Upper lobe of left lung (tissue), 6 donors: ENCODE measurements at regions not wholly inside any gene's neighbourhood (a gene's known extent, or its start where the extent isn't known, plus 50 kb on each side); places are given as distances from the start of the nearest gene placed in this dataset.
A peak's percentile ranks its signal among the peaks of the same experiment; 100 is the strongest.

Experiments
- ATAC-seq, 2 donors: fragments of 200-7000 bp; cut with Tn5 transposase; one replicate each; pipeline ENCODE4 v1.9.1; 2022; ENCODE audit warnings: mild to moderate bottlenecking in 2 of 2, moderate library complexity in 2 of 2; ENCODE audit not compliant: low FRiP score in 2 of 2
- DNase-seq, 2 donors: peaks; one replicate each; pipeline ENCODE4 v3.0.0-alpha.2; 2019 to 2020
- H3K27ac ChIP-seq, 4 donors: fragments of 200-600 bp; sonication (generic); one replicate each; pipeline ENCODE4 v1.5.1; 2016 to 2019
- H3K27me3 ChIP-seq, 4 donors: fragments of 200-600 bp; sonication (generic); one replicate each; pipeline ENCODE4 v1.5.1; 2017 to 2019
- H3K36me3 ChIP-seq, 4 donors: fragments of 200-600 bp; sonication (generic); one replicate each; pipeline ENCODE4 v1.5.1; 2016 to 2019
- H3K4me1 ChIP-seq, 4 donors: fragments of 200-600 bp; sonication (generic); one replicate each; pipeline ENCODE4 v1.5.1; 2018 to 2019
- H3K4me3 ChIP-seq, 4 donors: fragments of 200-600 bp; sonication (generic); one replicate each; pipeline ENCODE4 v1.5.1; 2017 to 2019; ENCODE audit warnings: mild to moderate bottlenecking in 2 of 4, moderate library complexity in 1 of 4
- H3K9me3 ChIP-seq, 4 donors: fragments of 200-600 bp; sonication (generic); one replicate each; pipeline ENCODE4 v1.5.1; 2018 to 2019
- EP300 ChIP-seq, 4 donors: sonication (generic); formaldehyde crosslinking; IDR thresholded peaks; one replicate each; pipeline ENCODE4 v1.5.1; 2017; ENCODE audit warnings: antibody characterized with exemption in 4 of 4, control low read depth in 2 of 4
- POLR2A ChIP-seq, 4 donors: fragments of 450-650 bp; IDR thresholded peaks; one replicate each; pipeline ENCODE4 v1.5.1; 2016 to 2017; ENCODE audit warnings: antibody characterized with exemption in 4 of 4, mild to moderate bottlenecking in 2 of 4
- POLR2AphosphoS5 ChIP-seq, 2 donors: sonication (generic); formaldehyde crosslinking; IDR thresholded peaks; one replicate each; pipeline ENCODE4 v1.5.1; 2017; ENCODE audit warnings: antibody characterized with exemption in 2 of 2
- WGBS, 2 donors: methylation state at CpG; one replicate each; pipeline ENCODE4 v1.1.5; 2017 to 2018; 5-methylcytosine and 5-hydroxymethylcytosine counted together
- TF ChIP-seq, protein P1 (sequence below), 6 experiments: fragments of 450-650 bp in 4 of 6; fragments of 200-600 bp in 2 of 6; sonication (generic) in 2 of 6; IDR thresholded peaks; one replicate each; pipeline ENCODE4 v1.5.1; 2016 to 2019; ENCODE audit warnings: antibody characterized with exemption in 6 of 6
- donor health status: DM: no; HTN: no; CAD: no; lungs with moderate emphysema.
- donor health status: DM: no; HTN: yes; CAD: no; lungs with severe emphysema.

DNA sequence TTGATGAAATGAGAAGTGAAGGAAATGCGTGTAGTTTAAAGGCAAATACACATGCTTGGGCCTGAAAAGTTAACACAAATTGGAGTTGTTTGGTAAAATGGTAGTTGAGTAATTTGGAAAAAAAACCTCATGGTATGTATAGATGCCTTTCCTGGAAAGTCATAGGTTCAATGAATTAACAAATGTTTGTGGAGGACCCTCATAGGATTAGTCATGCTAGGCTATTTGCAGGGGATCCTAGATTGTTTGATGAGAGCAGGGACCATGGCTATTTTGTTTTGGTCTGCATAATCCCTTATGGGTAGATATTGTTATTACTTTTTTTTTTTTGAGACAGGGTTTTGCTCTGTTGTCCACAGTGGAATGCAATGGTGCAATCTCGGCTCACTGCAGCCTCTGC, 93.5 kb upstream of the NR3C1 start:
- DNase-seq (no peak), ATAC-seq (no peak)
- Histone ChIP-seq H3K4me3 (no peak overlapping the region), H3K4me1 (peaks cover 13 to 18% (median 16%) of the 10 kb centered on the region in 4 donors), H3K9me3 (no peaks in the 10 kb centered on the region), H3K27ac (no peak overlapping the region), H3K36me3 (no peaks in the 10 kb centered on the region), H3K27me3 (no peaks in the 10 kb centered on the region)
- TF ChIP-seq, protein P1, sequence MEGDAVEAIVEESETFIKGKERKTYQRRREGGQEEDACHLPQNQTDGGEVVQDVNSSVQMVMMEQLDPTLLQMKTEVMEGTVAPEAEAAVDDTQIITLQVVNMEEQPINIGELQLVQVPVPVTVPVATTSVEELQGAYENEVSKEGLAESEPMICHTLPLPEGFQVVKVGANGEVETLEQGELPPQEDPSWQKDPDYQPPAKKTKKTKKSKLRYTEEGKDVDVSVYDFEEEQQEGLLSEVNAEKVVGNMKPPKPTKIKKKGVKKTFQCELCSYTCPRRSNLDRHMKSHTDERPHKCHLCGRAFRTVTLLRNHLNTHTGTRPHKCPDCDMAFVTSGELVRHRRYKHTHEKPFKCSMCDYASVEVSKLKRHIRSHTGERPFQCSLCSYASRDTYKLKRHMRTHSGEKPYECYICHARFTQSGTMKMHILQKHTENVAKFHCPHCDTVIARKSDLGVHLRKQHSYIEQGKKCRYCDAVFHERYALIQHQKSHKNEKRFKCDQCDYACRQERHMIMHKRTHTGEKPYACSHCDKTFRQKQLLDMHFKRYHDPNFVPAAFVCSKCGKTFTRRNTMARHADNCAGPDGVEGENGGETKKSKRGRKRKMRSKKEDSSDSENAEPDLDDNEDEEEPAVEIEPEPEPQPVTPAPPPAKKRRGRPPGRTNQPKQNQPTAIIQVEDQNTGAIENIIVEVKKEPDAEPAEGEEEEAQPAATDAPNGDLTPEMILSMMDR (IDR thresholded peaks at IDR 0.05): no peak
- TF ChIP-seq EP300 (IDR thresholded peaks at IDR 0.05): no peak
- TF ChIP-seq POLR2A (IDR thresholded peaks at IDR 0.05): no peak
- TF ChIP-seq POLR2AphosphoS5 (IDR thresholded peaks at IDR 0.05): no peak
- 93 to 96% methylated on average over 2 of the region's 2 CpGs for WGBS, 2 donors

DNA sequence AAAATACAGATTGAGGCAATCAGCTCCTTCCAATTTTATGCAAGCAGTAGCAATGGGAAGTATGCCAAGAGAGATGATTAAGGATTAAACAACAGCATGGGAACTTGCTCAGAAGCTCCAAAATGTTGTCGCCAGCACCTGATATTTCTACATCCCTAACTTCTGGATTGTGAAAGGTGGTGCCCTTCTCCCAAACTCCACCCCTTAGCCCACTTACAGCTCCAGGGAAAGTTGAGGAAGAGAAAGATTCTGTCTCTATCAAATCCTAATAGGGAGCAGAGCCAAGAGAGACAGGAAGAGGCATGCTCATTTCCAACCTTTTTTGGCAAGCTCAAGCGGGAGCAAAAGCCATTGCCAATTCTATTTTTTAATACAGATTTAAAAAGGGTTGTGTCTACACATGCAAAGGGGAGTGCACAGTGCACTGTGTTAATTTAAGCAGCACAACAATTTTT, 92.4 kb upstream of the NR3C1 start:
- ATAC-seq (peak in 1 of 2 donors; percentile 45), DNase-seq (no peak)
- Histone ChIP-seq H3K4me1 (peaks cover 13 to 18% (median 16%) of the 10 kb centered on the region in 4 donors), H3K27ac (no peak overlapping the region), H3K27me3 (no peaks in the 10 kb centered on the region), H3K36me3 (no peaks in the 10 kb centered on the region), H3K4me3 (no peak overlapping the region), H3K9me3 (no peaks in the 10 kb centered on the region)
- WGBS, 2 donors: 18 to 22% methylated on average over 2 of the region's 2 CpGs
- TF ChIP-seq, protein P1 (IDR thresholded peaks at IDR 0.05): no peak
- TF ChIP-seq EP300 (IDR thresholded peaks at IDR 0.05) (no peak), POLR2A (IDR thresholded peaks at IDR 0.05) (no peak), POLR2AphosphoS5 (IDR thresholded peaks at IDR 0.05) (no peak)

DNA sequence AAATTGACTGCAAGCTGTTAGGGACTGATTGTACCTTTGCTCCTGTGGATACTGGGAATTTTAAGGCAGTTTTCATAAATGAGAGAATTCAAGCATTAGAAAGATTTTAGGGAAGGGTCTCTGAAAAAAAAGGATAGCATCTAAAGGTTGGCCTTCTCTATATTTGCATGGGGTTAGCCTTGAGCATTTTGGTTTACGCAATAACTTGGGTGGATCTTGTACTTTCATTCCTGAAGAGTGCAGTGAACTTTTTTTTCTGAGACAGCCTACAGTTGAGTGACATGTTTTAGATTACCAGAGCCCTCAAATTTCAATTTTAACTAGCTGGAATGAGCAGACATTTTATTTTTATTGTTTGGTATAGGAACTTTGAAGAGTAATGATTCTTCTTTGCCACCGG, 91.6 kb upstream of the NR3C1 start:
- Histone ChIP-seq H3K27ac (no peak overlapping the region), H3K36me3 (no peaks in the 10 kb centered on the region), H3K9me3 (no peaks in the 10 kb centered on the region), H3K4me1 (peaks cover 13 to 18% (median 16%) of the 10 kb centered on the region in 4 donors), H3K4me3 (no peak overlapping the region), H3K27me3 (no peaks in the 10 kb centered on the region)
- peak in 1 of 2 donors; percentile 63 for ATAC-seq
- TF ChIP-seq POLR2A (IDR thresholded peaks at IDR 0.05) (no peak), EP300 (IDR thresholded peaks at IDR 0.05) (no peak), POLR2AphosphoS5 (IDR thresholded peaks at IDR 0.05) (no peak)
- TF ChIP-seq, protein P1 (IDR thresholded peaks at IDR 0.05): no peak
- 75 to 80% methylated on average over 2 of the region's 2 CpGs for WGBS, 2 donors
- no peak for DNase-seq

DNA sequence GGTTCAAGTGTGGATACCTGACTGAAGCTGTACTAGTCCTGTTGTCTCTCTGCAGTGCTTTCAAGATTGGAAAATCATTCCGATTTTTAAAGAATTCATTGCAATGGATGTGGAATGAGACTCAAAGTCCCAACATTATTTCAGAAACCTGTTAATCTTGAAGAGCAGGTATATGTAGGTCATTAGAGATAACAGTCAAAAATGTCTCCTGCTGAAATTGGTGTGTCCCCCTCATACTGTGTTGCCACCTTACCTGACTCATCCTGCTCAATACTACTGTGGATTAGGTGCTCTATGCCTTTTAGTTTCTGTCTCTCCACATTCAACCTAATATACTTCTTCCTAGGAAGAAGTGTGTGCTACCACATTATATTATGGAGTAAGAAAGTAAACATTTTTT, 91.1 kb upstream of the NR3C1 start:
- WGBS, 2 donors: 68 to 88% methylated on average over 1 of the region's 1 CpG
- no peak for ATAC-seq
- TF ChIP-seq POLR2A (IDR thresholded peaks at IDR 0.05) (no peak), POLR2AphosphoS5 (IDR thresholded peaks at IDR 0.05) (no peak), EP300 (IDR thresholded peaks at IDR 0.05) (no peak)
- TF ChIP-seq, protein P1 (IDR thresholded peaks at IDR 0.05): no peak
- no peaks in the 10 kb centered on the region for H3K9me3 ChIP-seq
- H3K27me3 ChIP-seq: no peaks in the 10 kb centered on the region
- no peaks in the 10 kb centered on the region for H3K36me3 ChIP-seq
- H3K27ac ChIP-seq: no peak overlapping the region
- DNase-seq: no peak
- peaks cover 13 to 18% (median 16%) of the 10 kb centered on the region in 4 donors for H3K4me1 ChIP-seq
- no peak overlapping the region for H3K4me3 ChIP-seq

DNA sequence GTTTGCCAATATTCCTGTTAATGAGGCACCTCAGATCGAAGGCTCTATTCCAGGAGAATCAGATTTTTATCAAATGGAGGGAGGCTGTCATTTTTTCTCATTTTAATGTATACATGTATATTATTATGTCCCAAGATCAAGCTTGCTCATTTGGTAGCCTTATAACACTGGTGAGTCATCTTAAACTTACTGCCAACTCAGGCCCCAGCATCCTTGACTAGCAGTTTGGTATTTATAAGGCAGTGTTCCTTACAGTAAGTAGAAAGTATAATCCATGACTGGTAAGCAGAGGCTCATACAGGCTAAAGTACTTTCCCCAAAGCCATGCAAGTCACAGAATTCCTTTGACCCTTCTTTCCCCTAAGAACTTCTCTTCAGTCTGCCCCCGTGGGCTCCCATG, 90.7 kb upstream of the NR3C1 start:
- TF ChIP-seq, protein P1 (IDR thresholded peaks at IDR 0.05): no peak
- Histone ChIP-seq H3K9me3 (no peaks in the 10 kb centered on the region), H3K4me3 (no peak overlapping the region), H3K4me1 (peaks cover 13 to 18% (median 16%) of the 10 kb centered on the region in 4 donors), H3K27me3 (no peaks in the 10 kb centered on the region), H3K27ac (no peak overlapping the region), H3K36me3 (no peaks in the 10 kb centered on the region)
- 87 to 90% methylated on average over 2 of the region's 2 CpGs for WGBS, 2 donors
- no peak for ATAC-seq
- no peak for DNase-seq
